K562 (cell line): ENCODE measurements at regions not wholly inside any gene's neighbourhood (a gene's known extent, or its start where the extent isn't known, plus 50 kb on each side); places are given as distances from the start of the nearest gene placed in this dataset.

Experiments
- ATAC-seq: fragments of 200-7000 bp; cut with Tn5 transposase; 3 replicates; pipeline ENCODE4 v1.9.1; 2020; ENCODE audit warnings: moderate library complexity
- BruUV-seq: library from RNA; stranded (reverse); fragments of 400-500 nt; replicated peaks from 2 replicates; lab custom pipeline; 2021; lab: Mats Ljungman, UMichigan
- CTCF ChIA-PET: fragments of 300-600 bp; formaldehyde crosslinking; extraction: SDS; loops from one replicate; lab custom pipeline; 2021; ENCODE audit warnings: low intra/inter-chr PET ratio; lab: Yijun Ruan, JAX
- POLR2A ChIA-PET: fragments of 300-600, 350-650 bp; sonication (Branson Sonifier 250); formaldehyde crosslinking; extraction: SDS; loops from one replicate; lab custom pipeline; 2021; ENCODE audit warnings: antibody characterized with exemption, inconsistent platforms; lab: Yijun Ruan, JAX
- DNase-seq, 4 experiments: peaks; one replicate each; pipeline versions ENCODE4 v3.0.0 to v3.0.0-alpha.2; 2011 to 2018; ENCODE audit warnings: low spot score in 3 of 4, mixed read lengths in 3 of 4; ENCODE audit errors: extremely low read depth in 1 of 4
- FAIRE-seq: peaks from 2 replicates; lab custom pipeline; 2011; peaks lifted over from hg19 to GRCh38; lab: Jason Lieb, UNC
- H2AFZ ChIP-seq: 2 replicates; pipeline ENCODE4 v1.6.0; 2011; ENCODE audit warnings: low read depth, low read length, control low read depth, inconsistent platforms
- H3K27ac ChIP-seq: fragments of 200-600 bp; 3 replicates; pipeline ENCODE4 v1.8.0; 2011; ENCODE audit warnings: low read depth, mild to moderate bottlenecking, control low read depth, inconsistent platforms, low read length, moderate library complexity, mixed read lengths; ENCODE audit errors: extremely low read depth
- H3K27me3 ChIP-seq, 2 experiments: fragments of 300-600 bp in 1 of 2; 2 replicates in 1 of 2; 3 replicates in 1 of 2; pipeline versions ENCODE4 v1.6.0 to v1.8.0; 2011; ENCODE audit warnings: inconsistent platforms in 2 of 2, low read length in 2 of 2, mild to moderate bottlenecking in 1 of 2, mixed read lengths in 1 of 2, moderate library complexity in 1 of 2; ENCODE audit not compliant: control insufficient read depth in 2 of 2, insufficient read depth in 2 of 2
- H3K36me3 ChIP-seq: fragments of 300-600 bp; 3 replicates; pipeline ENCODE4 v1.8.0; 2011; ENCODE audit warnings: mild to moderate bottlenecking, low read length, inconsistent platforms; ENCODE audit not compliant: control insufficient read depth, insufficient read depth
- H3K4me1 ChIP-seq, 2 experiments: fragments of 200-600 bp in 1 of 2; replicated peaks in 1 of 2; 2 replicates in 1 of 2; 3 replicates in 1 of 2; pipeline versions ENCODE4 v1.5.1 to v1.8.0; 2011; ENCODE audit warnings: inconsistent platforms in 2 of 2, low read length in 2 of 2, mild to moderate bottlenecking in 1 of 2, mixed read lengths in 1 of 2, moderate library complexity in 1 of 2; ENCODE audit not compliant: control insufficient read depth in 2 of 2, insufficient read depth in 2 of 2
- H3K4me2 ChIP-seq: 2 replicates; pipeline ENCODE4 v1.6.1; 2011; ENCODE audit warnings: low read length, control low read depth, inconsistent platforms, mixed read lengths; ENCODE audit not compliant: insufficient read depth
- H3K4me3 ChIP-seq: fragments of 200-600 bp; sonication (generic), shearing (Covaris generic); 2 replicates; pipeline ENCODE4 v1.5.1; 2016; ENCODE audit warnings: control low read depth, inconsistent platforms
- H3K79me2 ChIP-seq: fragments of 200-600 bp; 3 replicates; pipeline ENCODE4 v1.8.0; 2011; ENCODE audit warnings: low read length, inconsistent platforms; ENCODE audit not compliant: control insufficient read depth, insufficient read depth
- H3K9ac ChIP-seq, 2 experiments: 2 replicates each; pipeline versions ENCODE4 v1.6.0 to v1.6.1; 2011; ENCODE audit warnings: low read depth in 2 of 2, low read length in 2 of 2, control low read depth in 1 of 2, inconsistent platforms in 1 of 2, mild to moderate bottlenecking in 1 of 2, mixed read lengths in 1 of 2; ENCODE audit not compliant: insufficient read depth in 1 of 2
- H3K9me1 ChIP-seq: one replicate; pipeline ENCODE4 v1.6.0; 2011; ENCODE audit warnings: inconsistent platforms, mild to moderate bottlenecking, low read length, moderate library complexity; ENCODE audit not compliant: control insufficient read depth, insufficient read depth
- H3K9me3 ChIP-seq: replicated peaks from 2 replicates; pipeline ENCODE4 v1.5.1; 2011; ENCODE audit warnings: low read depth, low read length, inconsistent platforms; ENCODE audit not compliant: control insufficient read depth, insufficient read depth
- H4K20me1 ChIP-seq: replicated peaks from 2 replicates; pipeline ENCODE4 v1.6.1; 2011; ENCODE audit warnings: low read length, inconsistent platforms, mixed read lengths; ENCODE audit not compliant: control insufficient read depth, insufficient read depth
- BDP1 ChIP-seq: IDR thresholded peaks from 3 replicates; pipeline ENCODE4 v1.6.1; 2011; ENCODE audit not compliant: insufficient read length, insufficient read depth
- CHD2 ChIP-seq: IDR thresholded peaks from 2 replicates; pipeline ENCODE4 v1.6.1; 2011; ENCODE audit warnings: low read depth, low read length
- CTBP1 ChIP-seq: fragments of 450-650 bp; IDR thresholded peaks from 2 replicates; pipeline ENCODE4 v1.6.1; 2016; ENCODE audit warnings: borderline replicate concordance
- KAT2B ChIP-seq: IDR thresholded peaks from one replicate; pipeline ENCODE4 v1.6.1; 2012; ENCODE audit warnings: low read depth, mild to moderate bottlenecking, control low read depth, inconsistent platforms, low read length, moderate library complexity
- MYBL2 ChIP-seq, 2 experiments: fragments of 450-650 bp in 1 of 2; sonication (generic) in 1 of 2; formaldehyde crosslinking in 1 of 2; IDR thresholded peaks; 2 replicates each; pipeline versions ENCODE4 v1.6.1 to v1.8.1; 2017 to 2022; ENCODE audit warnings: borderline replicate concordance in 1 of 2, inconsistent platforms in 1 of 2, low read depth in 1 of 2, mild to moderate bottlenecking in 1 of 2, missing genetic modification reagents in 1 of 2, moderate library complexity in 1 of 2
- OTX1 ChIP-seq: fragments of 450-650 bp; formaldehyde crosslinking; IDR thresholded peaks from 2 replicates; pipeline ENCODE4 v1.4.0; 2022; ENCODE audit warnings: mild to moderate bottlenecking
- TRIM25 ChIP-seq: fragments of 450-650 bp; IDR thresholded peaks from 2 replicates; pipeline ENCODE4 v1.7.0; 2016; ENCODE audit warnings: borderline replicate concordance
- UBTF ChIP-seq, 2 experiments: IDR thresholded peaks; 2 replicates each; pipeline ENCODE4 v1.6.1; 2012; ENCODE audit warnings: improper control_type of control experiment in 2 of 2, low read depth in 2 of 2, low read length in 2 of 2, borderline replicate concordance in 1 of 2
- ZBTB26 ChIP-seq: fragments of 450-650 bp; formaldehyde crosslinking; IDR thresholded peaks from 2 replicates; pipeline ENCODE4 v1.4.0; 2022; ENCODE audit warnings: missing genetic modification characterization
- ZNF143 ChIP-seq: sonication (generic); formaldehyde crosslinking; IDR thresholded peaks from 2 replicates; pipeline ENCODE4 v1.9.0; 2022; ENCODE audit warnings: mild to moderate bottlenecking, missing genetic modification reagents
- WGBS: fragments of 100-300 bp; shearing (Covaris generic); methylation state at CpG from one replicate; pipeline ENCODE4 v1.1.6; 2016; ENCODE audit warnings: low coverage, mixed read lengths; ENCODE audit not compliant: insufficient coverage; ENCODE audit errors: missing lambda C conversion rate; 5-methylcytosine and 5-hydroxymethylcytosine counted together
- in situ Hi-C: fragments of 300-500 bp; cut with MboI; formaldehyde crosslinking; loops from 4 replicates; pipeline ENCODE4 v1.15.0; 2018; ENCODE audit warnings: inconsistent platforms, mixed read lengths
- intact Hi-C: fragments of 100-400 bp; cut with micrococcal nuclease; formaldehyde crosslinking; loops from 2 replicates; pipeline ENCODE4 v1.14.2; 2022
- TF ChIP-seq, protein P1 (sequence below), 2 experiments: fragments of 200-800 bp in 1 of 2; sonication (Bioruptor generic) in 1 of 2; sonication (generic) in 1 of 2; formaldehyde crosslinking in 1 of 2; IDR thresholded peaks in 1 of 2; conservative IDR thresholded peaks in 1 of 2; 2 replicates each; pipeline versions ENCODE4 v1.5.0 to v1.6.1; 2016 to 2020; ENCODE audit warnings: missing compliant biosample characterization in 1 of 2, missing genetic modification characterization in 1 of 2, missing genetic modification reagents in 1 of 2

- TF ChIP-seq ZNF143 (CRISPR knock-in tag), result no peak
- TF ChIP-seq, all 486 proteins: peak for 0
Observed at GRCh38 chr7:25384788-25385505, 156.7 kb upstream of the NPVF start (continued).

DNA sequence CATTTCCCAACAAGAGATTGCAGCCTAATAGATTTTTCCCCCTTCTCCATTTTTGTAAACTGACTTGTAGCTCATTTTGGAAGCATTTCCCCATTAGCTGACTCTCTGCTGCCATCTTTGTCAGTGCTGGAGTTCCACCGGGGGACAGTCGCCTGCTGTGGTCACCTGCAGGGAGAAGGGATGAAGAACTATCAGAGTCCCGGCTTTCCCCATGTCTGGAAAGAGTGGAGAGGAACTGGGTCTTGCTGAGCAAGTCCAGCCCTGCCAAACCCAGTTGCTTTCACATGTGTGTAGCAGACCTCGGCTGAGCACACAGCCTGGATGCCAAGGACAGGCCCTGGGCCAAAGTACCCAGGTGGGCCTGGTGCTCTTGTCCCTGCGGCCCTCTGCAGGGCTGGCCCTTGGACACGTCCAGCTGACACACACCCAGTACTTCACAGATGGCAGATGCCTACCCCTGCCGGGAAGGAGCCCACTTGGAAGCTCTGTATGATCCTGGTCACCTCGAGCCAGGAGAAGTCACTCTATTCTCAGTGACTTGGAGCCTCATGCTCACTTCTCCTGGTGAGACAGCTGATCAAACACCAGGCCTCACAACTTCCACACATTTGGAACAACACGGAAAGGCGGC, 157.3 kb upstream of the NPVF start:
- no TSS peak for BruUV-seq
- ChIA-PET CTCF (no interaction called here), POLR2A (interaction anchor here (0.7 kb wide), 1 partner anchor 8 kb away, joined by 3 read pairs; no protein-coding TSS in a partner anchor)
- Histone ChIP-seq H3K4me1 (no peaks in the 10 kb centered on the region), H2AFZ (no peak overlapping the region), H3K4me2 (no peak overlapping the region), H4K20me1 (no peaks in the 10 kb centered on the region; the same call in 1 of the 2 replicates), H3K27me3 (peaks cover 7 to 17% of the 10 kb centered on the region in 2 experiments), H3K4me3 (no peak overlapping the region), H3K27ac (no peak overlapping the region), H3K9ac (no peak overlapping the region), H3K79me2 (no peaks in the 10 kb centered on the region), H3K36me3 (no peaks in the 10 kb centered on the region), H3K9me1 (no peaks in the 10 kb centered on the region), H3K9me3 (no peaks in the 10 kb centered on the region)
- FAIRE-seq (no peak), DNase-seq (no peak), ATAC-seq (no peak)
- 0% methylated on average over 10 of the region's 10 CpGs for WGBS
- in situ Hi-C loops (loop anchor here (5.0 to 25.0 kb wide), 3 partner anchors 128 to 452 kb away; no protein-coding TSS in a partner anchor), intact Hi-C loops (no loop called here)
- TF ChIP-seq KAT2B (no peak), MYBL2 (IDR thresholded peaks at IDR 0.05; ENCODE audit: low read depth) (no peak), MYBL2 (CRISPR knock-in tag; IDR thresholded peaks at IDR 0.05; ENCODE audit: borderline replicate concordance) (no peak), UBTF (IDR thresholded peaks at IDR 0.05; ENCODE audit: borderline replicate concordance in 1 of 2, low read depth in 2 of 2, low read length in 2 of 2) (no peak), CHD2 (no peak), OTX1 (CRISPR knock-in tag) (no peak), TRIM25 (no peak), CTBP1 (no peak), ZBTB26 (CRISPR knock-in tag) (no peak), BDP1 (no peak)
- TF ChIP-seq, protein P1, sequence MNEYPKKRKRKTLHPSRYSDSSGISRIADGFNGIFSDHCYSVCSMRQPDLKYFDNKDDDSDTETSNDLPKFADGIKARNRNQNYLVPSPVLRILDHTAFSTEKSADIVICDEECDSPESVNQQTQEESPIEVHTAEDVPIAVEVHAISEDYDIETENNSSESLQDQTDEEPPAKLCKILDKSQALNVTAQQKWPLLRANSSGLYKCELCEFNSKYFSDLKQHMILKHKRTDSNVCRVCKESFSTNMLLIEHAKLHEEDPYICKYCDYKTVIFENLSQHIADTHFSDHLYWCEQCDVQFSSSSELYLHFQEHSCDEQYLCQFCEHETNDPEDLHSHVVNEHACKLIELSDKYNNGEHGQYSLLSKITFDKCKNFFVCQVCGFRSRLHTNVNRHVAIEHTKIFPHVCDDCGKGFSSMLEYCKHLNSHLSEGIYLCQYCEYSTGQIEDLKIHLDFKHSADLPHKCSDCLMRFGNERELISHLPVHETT (CRISPR knock-in tag; conservative IDR thresholded peaks at IDR 0.05 in 1 of 2, IDR thresholded peaks at IDR 0.05 in 1 of 2), result no peak
